K562 (cell line): ENCODE measurements at regions not wholly inside any gene's neighbourhood (a gene's known extent, or its start where the extent isn't known, plus 50 kb on each side); places are given as distances from the start of the nearest gene placed in this dataset.

Source experiments
- ATAC-seq: fragments of 200-7000 bp; cut with Tn5 transposase; 3 replicates; pipeline ENCODE4 v1.9.1; 2020; ENCODE audit warnings: moderate library complexity
- BruUV-seq: library from RNA; stranded (reverse); fragments of 400-500 nt; replicated peaks from 2 replicates; lab custom pipeline; 2021; lab: Mats Ljungman, UMichigan
- CTCF ChIA-PET: fragments of 300-600 bp; formaldehyde crosslinking; extraction: SDS; loops from one replicate; lab custom pipeline; 2021; ENCODE audit warnings: low intra/inter-chr PET ratio; lab: Yijun Ruan, JAX
- POLR2A ChIA-PET: fragments of 300-600, 350-650 bp; sonication (Branson Sonifier 250); formaldehyde crosslinking; extraction: SDS; loops from one replicate; lab custom pipeline; 2021; ENCODE audit warnings: antibody characterized with exemption, inconsistent platforms; lab: Yijun Ruan, JAX
- DNase-seq, 4 experiments: peaks; one replicate each; pipeline versions ENCODE4 v3.0.0 to v3.0.0-alpha.2; 2011 to 2018; ENCODE audit warnings: low spot score in 3 of 4, mixed read lengths in 3 of 4; ENCODE audit errors: extremely low read depth in 1 of 4
- FAIRE-seq: peaks from 2 replicates; lab custom pipeline; 2011; peaks lifted over from hg19 to GRCh38; lab: Jason Lieb, UNC
- H2AFZ ChIP-seq: 2 replicates; pipeline ENCODE4 v1.6.0; 2011; ENCODE audit warnings: low read depth, low read length, control low read depth, inconsistent platforms
- H3K27ac ChIP-seq: fragments of 200-600 bp; 3 replicates; pipeline ENCODE4 v1.8.0; 2011; ENCODE audit warnings: low read depth, mild to moderate bottlenecking, control low read depth, inconsistent platforms, low read length, moderate library complexity, mixed read lengths; ENCODE audit errors: extremely low read depth
- H3K27me3 ChIP-seq, 2 experiments: fragments of 300-600 bp in 1 of 2; 2 replicates in 1 of 2; 3 replicates in 1 of 2; pipeline versions ENCODE4 v1.6.0 to v1.8.0; 2011; ENCODE audit warnings: inconsistent platforms in 2 of 2, low read length in 2 of 2, mild to moderate bottlenecking in 1 of 2, mixed read lengths in 1 of 2, moderate library complexity in 1 of 2; ENCODE audit not compliant: control insufficient read depth in 2 of 2, insufficient read depth in 2 of 2
- H3K36me3 ChIP-seq: fragments of 300-600 bp; 3 replicates; pipeline ENCODE4 v1.8.0; 2011; ENCODE audit warnings: mild to moderate bottlenecking, low read length, inconsistent platforms; ENCODE audit not compliant: control insufficient read depth, insufficient read depth
- H3K4me1 ChIP-seq, 2 experiments: fragments of 200-600 bp in 1 of 2; replicated peaks in 1 of 2; 2 replicates in 1 of 2; 3 replicates in 1 of 2; pipeline versions ENCODE4 v1.5.1 to v1.8.0; 2011; ENCODE audit warnings: inconsistent platforms in 2 of 2, low read length in 2 of 2, mild to moderate bottlenecking in 1 of 2, mixed read lengths in 1 of 2, moderate library complexity in 1 of 2; ENCODE audit not compliant: control insufficient read depth in 2 of 2, insufficient read depth in 2 of 2
- H3K4me2 ChIP-seq: 2 replicates; pipeline ENCODE4 v1.6.1; 2011; ENCODE audit warnings: low read length, control low read depth, inconsistent platforms, mixed read lengths; ENCODE audit not compliant: insufficient read depth
- H3K4me3 ChIP-seq: fragments of 200-600 bp; sonication (generic), shearing (Covaris generic); 2 replicates; pipeline ENCODE4 v1.5.1; 2016; ENCODE audit warnings: control low read depth, inconsistent platforms
- H3K79me2 ChIP-seq: fragments of 200-600 bp; 3 replicates; pipeline ENCODE4 v1.8.0; 2011; ENCODE audit warnings: low read length, inconsistent platforms; ENCODE audit not compliant: control insufficient read depth, insufficient read depth
- H3K9ac ChIP-seq, 2 experiments: 2 replicates each; pipeline versions ENCODE4 v1.6.0 to v1.6.1; 2011; ENCODE audit warnings: low read depth in 2 of 2, low read length in 2 of 2, control low read depth in 1 of 2, inconsistent platforms in 1 of 2, mild to moderate bottlenecking in 1 of 2, mixed read lengths in 1 of 2; ENCODE audit not compliant: insufficient read depth in 1 of 2
- H3K9me1 ChIP-seq: one replicate; pipeline ENCODE4 v1.6.0; 2011; ENCODE audit warnings: inconsistent platforms, mild to moderate bottlenecking, low read length, moderate library complexity; ENCODE audit not compliant: control insufficient read depth, insufficient read depth
- H3K9me3 ChIP-seq: replicated peaks from 2 replicates; pipeline ENCODE4 v1.5.1; 2011; ENCODE audit warnings: low read depth, low read length, inconsistent platforms; ENCODE audit not compliant: control insufficient read depth, insufficient read depth
- H4K20me1 ChIP-seq: replicated peaks from 2 replicates; pipeline ENCODE4 v1.6.1; 2011; ENCODE audit warnings: low read length, inconsistent platforms, mixed read lengths; ENCODE audit not compliant: control insufficient read depth, insufficient read depth
- ATF1 ChIP-seq, 2 experiments: fragments of 450-650 bp in 1 of 2; IDR thresholded peaks; 2 replicates each; pipeline ENCODE4 v1.6.1; 2016; ENCODE audit warnings: missing compliant biosample characterization in 1 of 2, missing genetic modification characterization in 1 of 2
- BMI1 ChIP-seq: fragments of 150-350 bp; IDR thresholded peaks from 2 replicates; pipeline ENCODE4 v1.6.1; 2014; ENCODE audit warnings: low read length
- PML ChIP-seq: IDR thresholded peaks from 2 replicates; pipeline ENCODE4 v1.6.1; 2012; ENCODE audit warnings: low read length, inconsistent platforms
- RBM15 ChIP-seq: fragments of 200-400 bp; formaldehyde crosslinking; IDR thresholded peaks from 2 replicates; pipeline ENCODE4 v1.6.1; 2018; ENCODE audit warnings: mild to moderate bottlenecking, low read length, moderate library complexity; ENCODE audit not compliant: insufficient read depth
- SNRNP70 ChIP-seq: fragments of 200-400 bp; formaldehyde crosslinking; optimal IDR thresholded peaks from 2 replicates; pipeline ENCODE3; 2017; ENCODE audit warnings: low read depth, low read length
- TBP ChIP-seq: optimal IDR thresholded peaks from 2 replicates; pipeline ENCODE3; 2011; ENCODE audit warnings: low read depth, low read length, improper control_type of control experiment
- YBX1 ChIP-seq: fragments of 450-650 bp; IDR thresholded peaks from 2 replicates; pipeline ENCODE4 v1.7.1; 2016; ENCODE audit warnings: mild to moderate bottlenecking
- ZBTB11 ChIP-seq, 3 experiments: fragments of 200-800 bp in 1 of 3; fragments of 250-450 bp in 1 of 3; fragments of 450-650 bp in 1 of 3; sonication (Bioruptor Pico) in 1 of 3; sonication (Bioruptor generic) in 1 of 3; formaldehyde crosslinking in 1 of 3; IDR thresholded peaks; 2 replicates each; pipeline versions ENCODE4 v1.6.1 to v1.8.0; 2016 to 2022; ENCODE audit warnings: mild to moderate bottlenecking in 2 of 3, missing genetic modification characterization in 2 of 3, missing compliant biosample characterization in 1 of 3, moderate library complexity in 1 of 3
- WGBS: fragments of 100-300 bp; shearing (Covaris generic); methylation state at CpG from one replicate; pipeline ENCODE4 v1.1.6; 2016; ENCODE audit warnings: low coverage, mixed read lengths; ENCODE audit not compliant: insufficient coverage; ENCODE audit errors: missing lambda C conversion rate; 5-methylcytosine and 5-hydroxymethylcytosine counted together
- in situ Hi-C: fragments of 300-500 bp; cut with MboI; formaldehyde crosslinking; loops from 4 replicates; pipeline ENCODE4 v1.15.0; 2018; ENCODE audit warnings: inconsistent platforms, mixed read lengths
- intact Hi-C: fragments of 100-400 bp; cut with micrococcal nuclease; formaldehyde crosslinking; loops from 2 replicates; pipeline ENCODE4 v1.14.2; 2022
- TF ChIP-seq, protein P1 (sequence below): fragments of 250-450 bp; sonication (Bioruptor Pico); IDR thresholded peaks from 2 replicates; pipeline ENCODE4 v1.8.0; 2022; ENCODE audit warnings: moderate library complexity, mild to moderate bottlenecking, inconsistent platforms

GRCh38 chr20:58059260-58059544, 169.3 kb downstream of the ANKRD60 start:
- Histone ChIP-seq H3K4me2 (no peak overlapping the region), H3K9me3 (no peaks in the 10 kb centered on the region), H3K4me1 (no peaks in the 10 kb centered on the region), H3K79me2 (no peaks in the 10 kb centered on the region), H3K4me3 (no peak overlapping the region), H2AFZ (no peak overlapping the region), H4K20me1 (no peaks in the 10 kb centered on the region), H3K9me1 (no peaks in the 10 kb centered on the region), H3K9ac (no peak overlapping the region), H3K27me3 (peaks cover 0 to 12% of the 10 kb centered on the region in 2 experiments; a peak in 2 of 5 replicates), H3K27ac (no peak overlapping the region), H3K36me3 (no peaks in the 10 kb centered on the region)
- ChIA-PET POLR2A (interaction anchor here (0.6 to 0.9 kb wide), 2 partner anchors 10 to 142 kb away, joined by 3 read pairs; no protein-coding TSS in a partner anchor), CTCF (no interaction called here)
- in situ Hi-C loops = no loop called here
- intact Hi-C loops = no loop called here
- 0% methylated on average over 1 of the region's 1 CpG for WGBS
- no peak for DNase-seq
- no peak for ATAC-seq
- TF ChIP-seq SNRNP70 (no peak), TBP (no peak), RBM15 (no peak), ATF1 (CRISPR knock-in tag; IDR thresholded peaks at IDR 0.05) (no peak), ATF1 (tag; IDR thresholded peaks at IDR 0.05) (no peak)
- no peak for FAIRE-seq
- no TSS peak for BruUV-seq

DNA sequence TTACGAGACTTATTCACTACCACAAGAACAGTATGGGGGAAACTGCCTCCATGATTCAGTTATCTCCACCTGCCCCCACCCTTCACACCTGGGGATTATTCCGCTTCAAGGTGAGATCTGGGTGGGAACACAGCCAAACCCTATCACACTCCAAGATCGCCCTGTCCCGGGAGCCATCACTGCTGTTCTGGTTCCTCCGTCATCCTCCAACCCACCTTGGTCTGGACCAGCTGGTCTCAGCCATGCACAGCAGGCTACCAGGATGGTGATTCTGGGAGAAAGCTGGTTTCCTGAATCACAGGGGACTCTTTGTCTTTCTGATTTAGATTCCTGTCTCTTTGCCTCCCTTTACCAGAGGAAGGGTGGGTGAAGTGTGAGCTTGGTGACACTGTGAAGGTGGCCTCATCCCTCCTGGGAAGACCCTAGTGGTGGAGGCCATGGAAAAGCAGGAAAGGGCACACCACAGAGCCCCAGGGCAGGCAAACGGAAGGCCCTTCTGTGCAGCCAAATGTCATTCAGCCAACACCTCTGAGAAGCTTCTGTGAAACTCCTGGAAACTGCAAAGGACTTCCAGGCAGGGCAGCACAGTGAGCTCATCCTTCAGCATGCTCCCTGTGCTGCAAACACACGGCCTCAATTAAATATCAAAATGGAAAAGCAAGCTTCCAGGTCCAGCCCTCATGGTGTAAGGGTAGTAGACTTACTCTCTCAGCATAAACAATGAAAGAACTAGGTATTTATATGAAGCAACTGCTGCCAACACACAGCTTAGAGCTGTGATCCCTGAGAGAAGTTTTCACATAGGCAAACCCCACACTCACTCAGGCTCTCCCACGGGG, 169.8 kb downstream of the ANKRD60 start:
- DNase-seq = no peak
- ChIA-PET POLR2A (interaction anchor here (0.6 to 1.4 kb wide), 3 partner anchors 10 to 142 kb away, joined by 3 to 4 read pairs (median 3); no protein-coding TSS in a partner anchor), CTCF (no interaction called here)
- no peaks in the 10 kb centered on the region for H3K36me3 ChIP-seq
- H3K27ac ChIP-seq = no peak overlapping the region
- no peaks in the 10 kb centered on the region for H3K79me2 ChIP-seq
- WGBS = 1% methylated on average over 8 of the region's 8 CpGs
- no TSS peak for BruUV-seq
- H3K4me1 ChIP-seq = no peaks in the 10 kb centered on the region
- peaks cover 0 to 12% of the 10 kb centered on the region in 2 experiments; a peak in 2 of 5 replicates for H3K27me3 ChIP-seq
- H3K4me2 ChIP-seq = no peak overlapping the region
- intact Hi-C loops = no loop called here
- H2AFZ ChIP-seq = no peak overlapping the region
- H3K9ac ChIP-seq = no peak overlapping the region
- ATAC-seq = no peak
- no peaks in the 10 kb centered on the region for H3K9me1 ChIP-seq
- H3K9me3 ChIP-seq = no peaks in the 10 kb centered on the region
- in situ Hi-C loops = no loop called here
- no peaks in the 10 kb centered on the region for H4K20me1 ChIP-seq
- no peak overlapping the region for H3K4me3 ChIP-seq
- FAIRE-seq = no peak
- TF ChIP-seq YBX1 (no peak), ZBTB11 (CRISPR knock-in tag; IDR thresholded peaks at IDR 0.05) (no peak), PML (no peak), BMI1 (no peak)
- TF ChIP-seq, protein P1, sequence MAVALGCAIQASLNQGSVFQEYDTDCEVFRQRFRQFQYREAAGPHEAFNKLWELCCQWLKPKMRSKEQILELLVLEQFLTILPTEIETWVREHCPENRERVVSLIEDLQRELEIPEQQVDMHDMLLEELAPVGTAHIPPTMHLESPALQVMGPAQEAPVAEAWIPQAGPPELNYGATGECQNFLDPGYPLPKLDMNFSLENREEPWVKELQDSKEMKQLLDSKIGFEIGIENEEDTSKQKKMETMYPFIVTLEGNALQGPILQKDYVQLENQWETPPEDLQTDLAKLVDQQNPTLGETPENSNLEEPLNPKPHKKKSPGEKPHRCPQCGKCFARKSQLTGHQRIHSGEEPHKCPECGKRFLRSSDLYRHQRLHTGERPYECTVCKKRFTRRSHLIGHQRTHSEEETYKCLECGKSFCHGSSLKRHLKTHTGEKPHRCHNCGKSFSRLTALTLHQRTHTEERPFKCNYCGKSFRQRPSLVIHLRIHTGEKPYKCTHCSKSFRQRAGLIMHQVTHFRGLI (CRISPR knock-in tag) = no peak
